T-helper 17 cell (primary cell): ENCODE measurements at regions not wholly inside any gene's neighbourhood (a gene's known extent, or its start where the extent isn't known, plus 50 kb on each side); places are given as distances from the start of the nearest gene placed in this dataset.
A peak's percentile ranks its signal among the peaks of the same experiment; 100 is the strongest.
"Not testable (repeated sequence)": the region's sequence is repeated elsewhere in the genome, so short reads cannot be mapped to it uniquely, and the experiment has no call there.

ENCODE experiments used
- ATAC-seq: fragments of 150-1000 bp; cut with Tn5 transposase; 2 replicates; pipeline ENCODE4 v1.10.0; 2021; ENCODE audit warnings: mild to moderate bottlenecking, moderate library complexity
- DNase-seq, 3 donors: peaks; one replicate each; pipeline versions ENCODE4 v3.0.0 to v3.0.0-alpha.2; 2020 to 2021
- H3K9me3 ChIP-seq: one replicate; pipeline ENCODE4 v1.7.0; 2013; ENCODE audit warnings: low read length, mild to moderate bottlenecking; ENCODE audit not compliant: control insufficient read depth, poor library complexity, severe bottlenecking
- H3K27ac Mint-ChIP-seq: one replicate; pipeline ENCODE4 v1.8.0; 2022; ENCODE audit warnings: mild to moderate bottlenecking, moderate library complexity, mixed read lengths
- H3K27me3 Mint-ChIP-seq: one replicate; pipeline ENCODE4 v1.8.0; 2022; ENCODE audit warnings: mixed read lengths
- H3K36me3 Mint-ChIP-seq: one replicate; pipeline ENCODE4 v1.8.0; 2022; ENCODE audit warnings: low read depth, mixed read lengths
- H3K4me1 Mint-ChIP-seq: one replicate; pipeline ENCODE4 v1.8.0; 2022; ENCODE audit warnings: mild to moderate bottlenecking, mixed read lengths
- H3K4me3 Mint-ChIP-seq: one replicate; pipeline ENCODE4 v1.8.0; 2022; ENCODE audit warnings: mild to moderate bottlenecking, moderate library complexity, mixed read lengths

DNA sequence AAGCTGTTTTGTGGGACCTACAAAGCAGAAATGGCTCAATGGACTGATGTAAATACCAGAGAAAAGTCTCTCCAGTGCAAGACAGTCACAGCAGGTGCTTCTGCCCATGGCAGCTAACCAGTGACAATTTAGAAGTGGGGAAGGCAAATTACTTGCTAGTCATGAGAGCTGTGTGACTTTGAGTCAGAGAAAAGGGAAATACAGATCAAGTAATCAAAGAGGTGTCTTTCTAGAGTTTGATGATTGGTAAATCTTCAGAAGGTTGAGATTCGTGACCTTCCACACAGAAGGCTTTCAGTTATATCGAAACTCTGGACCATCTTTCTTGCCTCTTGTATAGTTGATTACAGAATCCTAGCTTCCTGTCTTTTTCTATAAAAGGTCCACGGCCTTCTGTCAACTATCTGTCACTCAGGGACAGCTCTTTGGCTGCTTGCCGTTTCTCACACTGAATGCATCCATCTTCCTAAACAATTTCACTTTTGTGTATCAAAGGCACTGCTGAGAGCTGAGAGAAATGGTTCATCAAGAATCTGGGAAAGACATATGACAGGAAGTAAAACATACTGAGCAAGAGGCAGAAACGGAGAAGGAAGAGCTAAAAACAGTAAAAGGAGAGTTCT is 993.9 kb upstream of the ACO1 start:
- ATAC-seq (no peak), DNase-seq (no peak)
- Mint-ChIP-seq H3K27ac (no peak overlapping the region), H3K4me1 (peaks cover 7% of the 10 kb centered on the region), H3K27me3 (no peaks in the 10 kb centered on the region), H3K4me3 (peak overlapping the region; percentile 37), H3K36me3 (no peaks in the 10 kb centered on the region)
- no peaks in the 10 kb centered on the region for H3K9me3 ChIP-seq

DNA sequence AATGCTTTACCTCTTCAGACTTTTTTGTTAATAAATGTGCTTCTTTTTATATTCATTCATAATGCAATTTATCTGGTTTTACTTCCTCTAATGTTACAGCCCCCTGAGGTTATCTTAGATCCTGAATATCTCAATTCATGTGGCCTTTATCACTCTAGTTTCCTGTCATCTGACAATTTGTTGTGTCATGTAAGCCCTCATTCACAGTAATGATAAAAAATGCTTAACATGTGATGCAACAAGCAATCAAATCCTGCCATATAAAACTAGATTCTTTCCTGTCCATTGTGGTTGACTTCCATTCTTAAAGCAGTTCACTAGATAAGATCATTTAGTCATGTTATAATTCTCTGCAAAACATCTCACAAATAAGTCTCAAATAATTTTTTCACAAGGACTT is 991.2 kb upstream of the ACO1 start:
- Mint-ChIP-seq H3K27me3 (no peaks in the 10 kb centered on the region), H3K27ac (no peak overlapping the region), H3K4me1 (peaks cover 7% of the 10 kb centered on the region), H3K36me3 (no peaks in the 10 kb centered on the region), H3K4me3 (no peak overlapping the region)
- DNase-seq, result no peak
- no peaks in the 10 kb centered on the region for H3K9me3 ChIP-seq
- ATAC-seq, result no peak

- no peak overlapping the region for H3K4me3 Mint-ChIP-seq
- DNase-seq (no peak), ATAC-seq (no peak)
- no peaks in the 10 kb centered on the region for H3K36me3 Mint-ChIP-seq
- H3K9me3 ChIP-seq, result no peaks in the 10 kb centered on the region
- no peaks in the 10 kb centered on the region for H3K27me3 Mint-ChIP-seq
- H3K27ac Mint-ChIP-seq, result no peak overlapping the region
- peaks cover 7% of the 10 kb centered on the region for H3K4me1 Mint-ChIP-seq
Observed at GRCh38 chr9:31394015-31394473, 990.4 kb upstream of the ACO1 start.

GRCh38 chr9:31412081-31412480 is 972.4 kb upstream of the ACO1 start:
- peaks cover 4% of the 10 kb centered on the region for H3K4me1 Mint-ChIP-seq
- H3K4me3 Mint-ChIP-seq, result no peak overlapping the region
- H3K27me3 Mint-ChIP-seq, result no peaks in the 10 kb centered on the region
- H3K36me3 Mint-ChIP-seq, result no peaks in the 10 kb centered on the region
- H3K27ac Mint-ChIP-seq, result no peak overlapping the region
- no peak for DNase-seq
- H3K9me3 ChIP-seq, result no peaks in the 10 kb centered on the region
- ATAC-seq, result no peak

DNA sequence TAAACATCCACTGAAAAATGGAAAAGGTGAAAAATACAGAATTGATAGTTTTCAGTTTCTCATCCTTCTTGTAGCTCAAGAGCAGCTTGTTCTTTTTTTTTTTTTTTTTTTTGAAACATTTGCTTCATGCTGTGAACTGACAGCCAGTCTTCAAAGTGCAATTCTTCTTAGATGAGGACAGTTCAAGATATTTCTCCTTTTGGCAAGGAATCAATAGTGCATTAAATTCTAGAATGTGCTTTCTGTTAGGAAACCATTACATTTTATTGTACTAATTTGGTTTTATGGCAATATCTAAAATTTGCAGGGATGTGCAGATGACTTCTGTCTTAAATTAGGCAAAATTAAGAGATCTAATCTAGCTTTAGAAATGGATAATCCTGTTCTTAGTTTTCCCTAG is 969.3 kb upstream of the ACO1 start:
- H3K4me3 Mint-ChIP-seq, result peak overlapping the region; percentile 57
- H3K27me3 Mint-ChIP-seq, result no peaks in the 10 kb centered on the region
- no peaks in the 10 kb centered on the region for H3K9me3 ChIP-seq
- no peak overlapping the region for H3K27ac Mint-ChIP-seq
- H3K4me1 Mint-ChIP-seq, result peaks cover 4% of the 10 kb centered on the region
- H3K36me3 Mint-ChIP-seq, result no peaks in the 10 kb centered on the region
- DNase-seq (no peak), ATAC-seq (no peak)

DNA sequence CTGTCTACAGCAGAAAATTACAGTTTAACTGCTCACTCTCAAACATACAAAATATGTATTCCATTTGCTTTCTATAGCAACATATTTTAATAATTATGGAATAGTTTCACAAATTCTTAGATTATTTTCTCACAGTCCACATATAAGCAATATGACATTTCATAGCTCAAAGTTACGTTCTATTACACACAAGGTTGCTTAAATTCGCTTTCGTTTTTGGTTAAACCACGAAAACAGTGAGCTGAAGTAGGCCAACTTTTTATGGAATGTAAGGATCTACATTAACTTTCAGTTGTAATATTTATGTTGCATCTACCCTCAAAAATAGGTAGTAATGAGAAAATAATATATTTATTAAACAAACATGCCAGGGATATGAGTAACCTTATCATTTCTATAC is 966.0 kb upstream of the ACO1 start:
- H3K9me3 ChIP-seq, result no peaks in the 10 kb centered on the region
- Mint-ChIP-seq H3K4me1 (peaks cover 4% of the 10 kb centered on the region), H3K36me3 (no peaks in the 10 kb centered on the region), H3K27me3 (no peaks in the 10 kb centered on the region), H3K4me3 (no peak overlapping the region), H3K27ac (no peak overlapping the region)
- DNase-seq (no peak), ATAC-seq (no peak)

GRCh38 chr9:31443630-31444457 is 940.6 kb upstream of the ACO1 start:
- H3K4me1 Mint-ChIP-seq, H3K4me3 Mint-ChIP-seq, ATAC-seq, H3K27me3 Mint-ChIP-seq, DNase-seq, H3K27ac Mint-ChIP-seq, H3K36me3 Mint-ChIP-seq, H3K9me3 ChIP-seq: not testable (repeated sequence)

GRCh38 chr9:31445357-31445756 is 939.1 kb upstream of the ACO1 start:
- Mint-ChIP-seq H3K36me3 (no peaks in the 10 kb centered on the region), H3K4me3 (no peak overlapping the region), H3K4me1 (peaks cover 9% of the 10 kb centered on the region), H3K27me3 (no peaks in the 10 kb centered on the region), H3K27ac (no peak overlapping the region)
- no peaks in the 10 kb centered on the region for H3K9me3 ChIP-seq
- no peak for DNase-seq
- ATAC-seq, result no peak

- H3K27ac Mint-ChIP-seq, result no peak overlapping the region
- no peaks in the 10 kb centered on the region for H3K9me3 ChIP-seq
Observed at GRCh38 chr9:31445960-31446359, 938.5 kb upstream of the ACO1 start.

DNA sequence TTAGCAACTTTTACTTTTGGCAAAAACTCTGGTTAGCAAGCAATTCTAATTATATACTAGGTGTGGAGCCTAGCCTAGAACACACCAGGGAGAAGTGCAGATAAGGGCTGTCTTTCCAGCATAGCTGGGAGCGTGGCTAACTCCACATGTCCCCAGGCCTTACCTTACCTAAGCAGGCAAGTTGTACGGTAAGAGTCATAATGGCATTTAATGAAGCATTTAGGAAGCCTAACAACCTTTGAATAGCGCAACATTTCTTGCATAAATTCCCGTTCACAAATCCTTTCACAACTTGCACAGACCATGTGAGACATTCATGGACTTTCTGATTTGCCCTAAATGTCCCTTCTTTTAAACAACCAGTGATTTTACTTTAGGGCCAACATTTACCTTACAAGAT is 917.4 kb upstream of the ACO1 start:
- no peak overlapping the region for H3K4me3 Mint-ChIP-seq
- H3K4me1 Mint-ChIP-seq, result peaks cover 4% of the 10 kb centered on the region
- no peak for ATAC-seq
- no peaks in the 10 kb centered on the region for H3K27me3 Mint-ChIP-seq
- H3K27ac Mint-ChIP-seq, result no peak overlapping the region
- H3K36me3 Mint-ChIP-seq, result no peaks in the 10 kb centered on the region
- no peak for DNase-seq
- no peaks in the 10 kb centered on the region for H3K9me3 ChIP-seq

More at GRCh38 chr9:31445960-31446359, 938.5 kb upstream of the ACO1 start:
- peaks cover 9% of the 10 kb centered on the region for H3K4me1 Mint-ChIP-seq
- ATAC-seq, result no peak
- no peaks in the 10 kb centered on the region for H3K27me3 Mint-ChIP-seq
- H3K36me3 Mint-ChIP-seq, result no peaks in the 10 kb centered on the region
- H3K4me3 Mint-ChIP-seq, result no peak overlapping the region
- DNase-seq, result no peak

DNA sequence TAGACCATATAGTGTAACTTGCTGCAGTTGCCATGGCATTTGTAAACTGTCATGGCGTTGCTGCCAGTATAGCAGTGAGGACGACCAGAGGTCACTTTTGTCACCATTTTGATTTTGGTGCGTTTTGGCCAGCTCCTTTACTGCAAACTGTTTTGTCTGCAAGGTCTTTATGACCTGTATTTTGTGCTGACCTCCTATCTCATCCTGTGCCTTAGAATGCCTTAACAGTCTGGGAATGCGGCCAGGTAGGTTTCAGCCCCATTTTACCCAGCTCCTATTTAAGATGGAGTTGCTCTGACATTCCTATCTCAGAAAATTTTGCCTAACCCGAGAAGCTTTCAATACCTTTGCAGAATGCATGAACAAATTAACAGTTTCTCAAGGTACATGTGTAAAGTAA is 914.4 kb upstream of the ACO1 start:
- DNase-seq (no peak), ATAC-seq (no peak)
- no peaks in the 10 kb centered on the region for H3K9me3 ChIP-seq
- Mint-ChIP-seq H3K36me3 (peaks cover 2% of the 10 kb centered on the region), H3K27ac (no peak overlapping the region), H3K27me3 (no peaks in the 10 kb centered on the region), H3K4me1 (peaks cover 6% of the 10 kb centered on the region), H3K4me3 (no peak overlapping the region)

- peak overlapping the region; percentile 24 for H3K27ac Mint-ChIP-seq
- no peak for DNase-seq
- H3K27me3 Mint-ChIP-seq, result no peaks in the 10 kb centered on the region
- H3K9me3 ChIP-seq, result no peaks in the 10 kb centered on the region
- H3K4me1 Mint-ChIP-seq, result peaks cover 6% of the 10 kb centered on the region
- no peak for ATAC-seq
- H3K36me3 Mint-ChIP-seq, result peaks cover 2% of the 10 kb centered on the region
- no peak overlapping the region for H3K4me3 Mint-ChIP-seq
Observed at GRCh38 chr9:31471010-31471409, 913.4 kb upstream of the ACO1 start.

DNA sequence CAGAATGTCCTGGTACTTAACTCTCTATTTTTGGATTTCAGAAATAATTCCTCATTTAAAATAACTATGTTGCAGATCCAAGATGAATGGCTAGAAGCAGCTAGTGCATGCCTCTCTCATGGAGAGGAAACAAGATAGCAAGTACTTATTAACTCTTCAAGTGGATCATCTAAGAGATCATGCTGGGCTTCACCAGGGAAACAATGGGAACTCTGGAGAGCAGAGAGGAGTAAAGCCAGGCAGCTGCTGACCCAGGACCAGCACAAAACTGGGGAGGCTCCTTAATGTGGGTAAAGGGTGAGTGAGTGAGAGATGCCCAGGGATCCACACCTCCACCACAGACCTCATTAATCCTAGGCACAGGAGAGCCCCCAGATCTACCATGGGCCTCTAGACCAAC is 897.8 kb upstream of the ACO1 start:
- Mint-ChIP-seq H3K27me3 (no peaks in the 10 kb centered on the region), H3K4me1 (no peaks in the 10 kb centered on the region), H3K36me3 (no peaks in the 10 kb centered on the region), H3K4me3 (no peak overlapping the region), H3K27ac (no peak overlapping the region)
- no peaks in the 10 kb centered on the region for H3K9me3 ChIP-seq
- no peak for DNase-seq
- ATAC-seq, result no peak
